ENCODE measurements at regions not wholly inside any gene's neighbourhood (a gene's known extent, or its start where the extent isn't known, plus 50 kb on each side); places are given as distances from the start of the nearest gene placed in this dataset.
"Not testable (repeated sequence)": the region's sequence is repeated elsewhere in the genome, so short reads cannot be mapped to it uniquely, and the experiment has no call there.

DNA sequence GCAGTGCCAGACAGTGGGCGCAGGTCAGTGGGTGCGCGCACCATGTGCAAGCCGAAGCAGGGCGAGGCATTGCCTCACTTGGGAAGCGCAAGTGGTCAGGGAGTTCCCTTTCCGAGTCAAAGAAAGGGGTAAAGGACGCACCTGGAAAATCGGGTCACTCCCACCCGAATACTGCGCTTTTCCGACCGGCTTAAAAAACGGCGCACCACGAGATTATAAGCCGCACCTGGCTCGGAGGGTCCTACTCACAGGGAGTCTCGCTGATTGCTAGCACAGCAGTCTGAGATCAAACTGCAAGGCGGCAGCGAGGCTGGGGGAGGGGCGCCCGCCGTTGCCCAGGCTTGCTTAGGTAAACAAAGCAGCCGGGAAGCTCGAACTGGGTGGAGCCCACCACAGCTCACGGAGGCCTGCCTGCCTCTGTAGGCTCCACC is 77.9 kb downstream of the NR4A2 start:
- peak; percentile 2 for DNase-seq

DNA sequence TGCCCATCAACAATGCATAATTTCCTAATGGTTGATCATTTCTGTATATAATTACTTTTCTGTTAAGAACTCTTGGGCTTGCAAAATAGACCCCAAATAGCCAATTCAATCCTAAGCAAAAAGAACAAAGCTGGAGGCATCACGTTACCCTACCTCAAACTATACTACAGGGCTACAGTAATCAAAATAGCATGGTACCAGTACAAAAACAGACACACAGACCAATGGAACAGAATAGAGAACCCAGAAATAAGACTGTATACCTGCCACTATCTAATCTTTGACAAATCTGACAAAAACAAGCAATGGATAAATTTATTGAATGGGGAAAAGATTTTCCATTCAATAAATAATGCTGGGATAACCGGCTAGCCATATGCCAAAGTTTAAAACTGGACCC is 78.8 kb downstream of the NR4A2 start:
- DNase-seq, result no peak

DNA sequence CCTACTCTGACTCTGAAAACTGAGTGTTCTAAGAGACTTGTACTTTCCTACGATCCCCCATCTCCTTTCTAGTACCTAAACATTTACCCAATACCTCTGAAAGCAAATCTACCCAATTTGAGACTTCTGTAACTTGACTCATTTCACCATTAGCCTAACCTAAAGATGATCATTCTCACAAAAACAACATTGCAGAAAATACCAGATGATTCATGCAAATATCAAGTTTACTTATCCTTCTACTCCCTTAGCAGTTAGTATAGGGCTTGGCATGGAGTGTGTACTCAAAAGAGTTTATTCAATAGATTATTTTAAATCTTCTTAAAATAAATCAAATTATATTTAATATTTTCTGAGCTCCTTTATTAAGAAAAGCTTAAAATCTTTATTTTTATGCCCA is 89.6 kb downstream of the NR4A2 start:
- DNase-seq, result no peak

DNA sequence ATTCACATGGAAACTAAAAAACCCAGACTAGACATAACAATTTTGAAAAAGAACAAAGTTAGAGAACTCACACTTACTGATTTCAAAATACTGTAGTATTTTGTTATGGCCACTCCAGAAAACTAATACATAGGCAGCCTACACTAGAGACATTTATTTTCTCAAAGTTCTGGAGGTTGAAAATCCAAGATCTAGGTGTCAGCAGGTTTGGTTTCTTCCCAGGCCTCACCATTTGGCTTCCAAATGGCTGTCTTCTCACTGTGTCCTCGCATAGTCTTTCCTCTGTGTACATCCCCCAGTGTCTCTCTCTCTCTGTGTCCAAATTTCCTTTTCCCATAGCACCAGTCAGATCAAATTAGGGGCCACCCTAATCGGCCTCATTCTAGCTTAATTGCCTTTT is 95.0 kb downstream of the NR4A2 start:
- no peak for DNase-seq

DNA sequence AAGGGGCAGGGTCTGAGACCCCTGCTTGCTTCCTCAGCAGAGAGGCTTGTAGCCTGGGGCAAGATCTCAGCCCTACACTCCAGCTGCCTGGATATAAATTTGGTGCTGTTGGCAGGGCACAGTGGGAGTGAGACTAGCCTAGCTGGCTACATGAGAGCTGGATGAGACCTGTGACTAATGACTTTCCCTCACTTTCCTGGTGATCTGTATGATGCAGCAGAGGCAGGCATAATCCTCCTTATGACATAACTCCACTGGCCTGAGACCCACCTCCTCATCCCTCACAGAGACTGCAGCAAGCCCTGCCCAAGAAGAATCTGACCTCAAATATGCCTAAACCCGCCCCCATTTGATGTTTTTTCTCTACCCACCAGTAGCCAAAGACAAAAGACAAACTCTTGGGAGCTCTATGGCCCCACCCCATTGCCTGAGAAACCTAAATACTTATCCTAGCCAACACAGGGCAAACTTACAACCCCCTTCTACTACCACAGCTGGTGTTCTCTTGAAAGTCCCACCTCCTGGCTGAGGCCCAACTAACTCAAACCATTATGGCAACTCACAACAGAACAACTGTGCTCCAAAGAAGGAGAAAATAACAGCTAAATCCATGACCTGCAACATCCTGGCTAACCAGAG is 102.7 kb downstream of the NR4A2 start:
- no peak for DNase-seq

DNA sequence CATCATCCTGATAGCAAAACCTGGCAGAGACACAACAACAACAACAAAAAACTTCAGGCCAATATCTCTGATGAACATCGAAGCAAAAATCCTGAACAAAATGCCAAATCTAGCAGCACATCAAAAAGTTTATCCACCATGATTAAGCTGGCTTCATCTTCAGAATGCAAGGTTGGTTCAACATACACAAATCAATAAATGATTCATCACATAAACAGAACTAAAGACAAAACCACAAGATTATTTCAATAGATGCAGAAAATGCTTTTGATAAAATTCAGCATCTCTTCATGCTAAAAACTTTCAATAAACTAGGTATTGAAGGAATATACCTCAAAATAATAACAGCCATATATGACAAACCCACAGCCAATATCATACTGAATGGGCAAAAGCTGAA is 109.2 kb downstream of the NR4A2 start:
- not testable (repeated sequence) for DNase-seq

DNA sequence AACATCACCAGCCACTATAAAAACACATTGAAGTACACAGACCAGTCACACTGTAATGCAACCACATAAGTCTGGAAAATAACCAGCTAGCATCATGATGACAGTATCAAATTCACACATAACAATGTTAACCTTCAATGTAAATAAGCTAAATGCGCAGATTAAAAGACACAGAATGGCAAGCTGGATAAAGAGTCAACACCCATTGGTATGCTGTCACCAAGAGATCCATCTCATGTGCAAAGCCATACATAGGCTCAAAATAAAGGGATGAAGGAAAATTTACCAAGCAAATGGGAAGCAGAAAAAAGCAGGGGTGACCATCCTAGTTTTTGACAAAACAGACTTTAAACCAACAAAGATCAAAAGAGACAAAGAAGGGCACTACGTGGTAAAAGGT is 110.8 kb downstream of the NR4A2 start:
- DNase-seq, result no peak

DNA sequence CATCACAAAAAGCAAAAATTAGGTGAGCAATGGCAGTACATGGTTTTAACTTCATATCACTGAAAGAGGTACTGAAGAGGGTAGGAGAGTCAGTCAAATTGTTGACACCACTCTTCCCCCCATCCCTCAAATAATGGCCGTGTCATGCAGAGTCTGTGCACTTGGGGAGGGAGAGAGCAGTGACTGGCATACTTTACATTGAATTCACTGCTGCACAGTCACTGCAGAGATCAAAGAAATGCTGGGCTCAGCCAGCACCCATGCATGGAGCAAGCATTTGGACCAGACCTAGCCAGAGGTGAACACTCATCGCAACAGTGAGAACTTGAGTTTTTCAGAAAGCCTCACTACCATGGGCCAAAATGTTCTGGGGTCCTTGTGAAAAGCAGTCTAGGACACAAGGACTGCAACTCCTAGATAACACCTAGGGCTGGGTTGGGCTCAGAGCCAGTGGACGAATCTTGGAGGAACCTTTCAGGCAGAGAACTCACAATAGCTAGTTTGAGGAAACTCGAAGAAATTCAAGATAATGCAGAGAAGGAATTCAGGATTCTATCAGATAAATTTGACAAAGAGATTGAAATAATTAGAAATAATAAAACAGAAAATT is 112.9 kb downstream of the NR4A2 start:
- DNase-seq, result no peak

DNA sequence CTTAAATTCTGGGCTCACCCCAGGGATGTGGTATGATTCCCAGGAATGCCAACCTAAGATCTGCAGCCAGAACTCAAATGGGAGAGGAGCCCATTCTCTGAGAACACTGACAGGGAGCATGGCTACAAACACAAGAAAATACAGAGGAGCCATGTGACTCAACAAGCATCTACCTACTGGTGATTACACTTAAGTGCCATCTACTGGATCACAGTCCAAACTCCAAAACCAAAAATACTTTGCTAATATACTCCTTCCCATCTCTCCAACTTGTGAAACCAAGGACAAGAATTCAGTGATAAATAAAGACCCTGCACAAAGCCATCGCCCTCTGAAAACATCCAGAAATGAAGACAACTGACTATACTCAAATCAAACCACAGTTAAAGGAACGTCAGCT is 116.9 kb downstream of the NR4A2 start:
- DNase-seq, result no peak

DNA sequence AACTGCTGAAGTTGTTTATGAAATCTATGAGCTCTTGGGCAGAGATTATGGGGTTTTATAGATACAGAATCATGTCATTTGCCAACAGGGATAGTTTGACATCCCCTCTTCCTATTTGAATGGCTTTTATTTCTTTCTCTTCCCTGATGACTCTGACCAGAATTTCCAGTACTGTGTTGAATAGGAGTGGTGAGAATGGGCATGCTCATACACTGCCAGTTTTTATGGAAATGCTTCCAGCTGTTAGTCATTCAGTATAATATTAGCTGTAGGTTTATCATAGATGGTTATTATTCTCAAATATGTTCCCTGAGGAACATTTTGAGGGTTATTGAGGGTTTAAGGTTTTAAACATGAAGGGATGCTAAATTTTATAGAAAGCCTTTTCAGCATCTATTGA is 121.2 kb downstream of the NR4A2 start:
- DNase-seq, result no peak

DNA sequence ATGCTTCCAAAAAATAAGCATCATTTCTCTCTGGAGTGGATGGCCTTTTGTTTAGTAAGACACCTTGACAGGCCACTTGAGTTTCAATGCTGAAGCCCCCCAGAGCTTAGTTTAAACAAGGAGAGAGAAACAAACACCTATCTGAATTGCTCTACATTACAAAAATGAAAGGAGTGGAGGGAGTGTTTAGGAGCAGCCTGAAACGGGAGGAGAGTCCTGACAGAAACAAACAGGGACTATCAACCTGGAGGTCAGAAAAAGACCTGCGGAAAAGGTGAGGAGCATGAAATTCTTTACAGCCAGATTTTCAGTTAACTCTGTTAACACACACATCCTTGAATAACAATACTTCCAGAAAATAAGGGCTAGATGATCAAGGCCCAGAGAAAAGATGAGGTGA is 126.2 kb downstream of the NR4A2 start:
- DNase-seq, result no peak

DNA sequence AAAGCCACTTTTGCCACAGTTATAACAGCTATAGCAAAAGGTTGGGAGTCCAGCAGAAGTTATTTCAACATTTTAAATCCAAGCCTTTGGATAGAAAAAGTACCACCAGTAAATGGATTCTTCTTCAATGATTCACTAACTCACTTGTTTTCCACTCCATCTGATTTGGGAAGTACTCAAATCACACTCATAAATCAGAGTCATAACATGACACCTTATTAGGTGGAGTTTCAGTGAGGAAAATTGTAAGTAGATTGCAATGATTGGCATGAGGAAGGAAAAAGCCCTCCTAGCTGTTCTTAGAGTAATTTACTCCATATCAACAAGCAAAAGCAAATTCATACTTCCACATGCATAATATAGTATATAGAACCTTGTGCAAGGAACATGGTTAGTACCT is 132.9 kb downstream of the NR4A2 start:
- DNase-seq, result no peak

DNA sequence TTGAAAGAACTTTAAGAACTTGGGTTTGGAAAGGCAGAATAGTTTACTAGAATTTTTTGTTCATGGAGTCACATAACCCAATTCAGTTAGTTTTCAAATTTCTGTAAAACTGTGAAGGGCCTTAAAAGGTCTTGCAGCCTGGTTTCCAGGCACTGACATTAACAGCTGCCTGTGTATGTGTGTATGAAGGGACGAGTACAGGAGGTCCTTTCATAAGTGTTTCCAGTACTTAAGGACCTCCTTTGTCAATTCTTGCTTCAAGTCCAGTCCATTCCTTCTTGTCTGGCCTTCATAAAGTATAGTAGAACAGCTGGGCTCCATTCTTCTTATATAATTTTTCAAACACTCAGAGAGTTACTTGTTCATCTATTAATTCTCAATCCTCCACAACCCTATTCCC is 136.5 kb downstream of the NR4A2 start:
- DNase-seq, result no peak

DNA sequence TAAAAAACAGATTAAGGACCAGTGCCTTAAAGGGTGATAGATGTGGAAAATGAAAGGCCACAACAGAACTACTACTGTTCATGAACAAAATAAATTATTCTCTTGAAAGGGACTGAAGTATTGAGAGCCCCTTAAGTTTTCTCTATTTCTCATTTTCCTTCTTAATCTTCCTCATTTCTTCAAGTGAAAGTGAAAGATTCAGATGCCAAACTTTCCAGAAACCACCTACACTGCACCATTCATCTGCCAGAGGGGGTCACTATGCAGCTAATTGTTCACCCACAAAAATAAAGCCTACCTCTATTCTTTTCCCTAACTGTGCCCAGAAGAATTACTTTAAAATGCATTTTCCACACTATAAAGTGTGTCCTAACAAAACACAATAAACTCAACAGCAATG is 140.1 kb downstream of the NR4A2 start:
- DNase-seq, result no peak

DNA sequence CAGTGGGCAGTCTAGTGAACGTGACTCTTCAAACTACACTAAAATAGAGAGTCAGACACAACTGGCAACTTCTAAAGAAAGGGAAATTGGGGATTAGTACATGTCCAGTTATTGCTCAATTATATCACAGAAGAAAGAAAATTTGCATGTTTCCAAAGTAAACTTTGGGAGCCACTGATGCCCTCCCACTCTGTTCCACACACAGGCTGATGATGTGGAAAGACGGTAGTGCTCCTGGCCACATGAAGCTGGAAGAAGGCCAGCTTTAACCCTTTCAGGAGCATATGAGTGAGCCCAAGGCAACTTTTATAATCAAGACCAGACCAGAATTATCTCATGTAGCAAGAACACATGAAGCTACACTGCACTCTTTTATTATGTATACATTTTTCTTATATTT is 141.0 kb downstream of the NR4A2 start:
- DNase-seq, result no peak

DNA sequence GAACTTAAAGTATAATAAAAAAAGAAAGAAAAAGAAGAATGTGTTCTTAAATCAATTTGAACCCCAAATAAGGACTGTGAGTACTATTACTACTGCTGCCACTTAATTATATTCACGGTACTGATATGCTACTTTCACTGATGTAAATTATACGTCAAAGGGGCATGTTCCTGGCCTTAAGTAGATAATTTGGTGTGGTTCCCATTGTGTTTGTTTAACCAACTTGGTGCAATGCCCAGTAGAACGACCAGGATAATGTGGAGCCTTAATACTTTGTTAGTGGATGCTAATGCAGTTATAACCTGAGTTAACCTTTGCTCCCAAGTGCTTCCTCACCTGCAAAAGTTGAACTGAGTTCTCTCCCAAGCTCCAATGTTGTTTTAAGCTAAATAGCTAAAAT is 142.0 kb downstream of the NR4A2 start:
- no peak for DNase-seq

DNA sequence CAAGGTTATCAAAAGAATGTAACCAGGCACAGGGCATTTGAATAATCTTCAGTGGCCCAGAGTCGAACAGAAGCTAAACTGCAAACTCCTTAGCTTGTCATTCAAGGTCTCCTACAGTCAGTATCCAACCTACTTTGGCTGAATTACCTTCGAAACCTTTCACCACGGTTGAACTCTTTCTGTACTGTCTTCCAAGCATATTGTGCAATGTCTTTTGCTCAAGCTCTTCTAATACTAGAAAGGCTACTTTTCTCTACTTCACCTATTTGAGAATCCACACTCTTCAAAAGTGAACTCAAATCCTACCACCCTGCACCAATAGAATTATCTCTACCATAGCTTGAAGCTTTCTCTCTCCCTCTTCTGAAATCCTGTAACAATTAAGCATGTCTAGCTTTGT is 142.9 kb downstream of the NR4A2 start:
- DNase-seq, result no peak

DNA sequence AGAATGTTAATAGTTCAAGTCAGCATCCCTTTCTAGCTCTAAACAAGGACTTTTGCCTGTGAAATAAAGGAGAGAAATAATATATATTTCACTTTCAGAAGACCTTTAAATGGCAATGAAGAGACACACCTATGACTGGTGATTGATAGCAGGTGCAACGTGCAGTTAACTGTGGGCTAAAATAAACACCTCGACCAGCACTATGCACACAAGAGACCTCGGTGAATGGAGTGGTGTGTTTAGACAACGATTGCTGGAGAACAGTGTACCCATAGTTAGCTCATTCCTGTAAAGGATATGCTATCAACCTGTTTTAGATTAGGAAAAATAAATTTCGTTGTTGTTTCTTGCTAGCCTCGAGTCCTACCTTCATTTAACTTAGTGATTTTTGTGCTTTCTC is 143.4 kb downstream of the NR4A2 start:
- peak; percentile 52 for DNase-seq

DNA sequence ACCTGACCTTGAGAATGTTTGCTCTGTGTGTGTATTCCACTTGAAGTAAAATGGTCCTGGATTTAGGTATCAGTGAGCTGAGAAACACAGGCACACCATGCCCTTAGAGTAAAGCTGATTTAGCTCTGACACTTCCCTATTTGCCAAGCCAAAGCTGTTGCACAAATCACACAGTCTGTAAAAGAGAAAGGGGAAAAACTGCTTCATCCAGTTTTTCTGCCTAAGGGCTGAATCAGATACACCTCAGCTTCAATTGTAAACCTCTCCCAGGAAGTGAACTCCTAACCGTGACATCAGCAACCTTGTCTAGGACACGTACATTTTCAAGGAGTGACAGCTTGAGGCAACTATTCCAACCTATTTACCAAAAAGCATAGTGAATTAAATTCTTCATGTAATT is 150.4 kb downstream of the NR4A2 start:
- DNase-seq, result peak; percentile 48

DNA sequence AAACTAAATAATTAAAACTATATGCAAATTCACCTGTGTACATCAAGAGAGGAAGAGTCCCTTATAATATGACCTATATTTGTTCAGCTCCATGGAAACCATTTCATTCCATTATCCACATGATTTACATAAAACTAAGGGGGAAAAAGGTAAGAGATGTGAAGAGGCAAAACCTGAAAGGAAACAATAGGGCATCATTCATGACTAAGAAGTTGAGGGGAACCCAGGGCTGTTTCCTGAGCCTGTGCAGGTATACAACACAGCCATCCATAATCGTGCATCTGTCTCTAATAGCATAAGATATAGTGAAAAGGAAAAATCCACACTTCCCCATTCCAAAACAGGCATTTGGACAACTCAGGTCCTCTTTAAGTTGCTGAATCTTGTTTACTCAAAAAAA is 151.3 kb downstream of the NR4A2 start:
- DNase-seq, result no peak

DNA sequence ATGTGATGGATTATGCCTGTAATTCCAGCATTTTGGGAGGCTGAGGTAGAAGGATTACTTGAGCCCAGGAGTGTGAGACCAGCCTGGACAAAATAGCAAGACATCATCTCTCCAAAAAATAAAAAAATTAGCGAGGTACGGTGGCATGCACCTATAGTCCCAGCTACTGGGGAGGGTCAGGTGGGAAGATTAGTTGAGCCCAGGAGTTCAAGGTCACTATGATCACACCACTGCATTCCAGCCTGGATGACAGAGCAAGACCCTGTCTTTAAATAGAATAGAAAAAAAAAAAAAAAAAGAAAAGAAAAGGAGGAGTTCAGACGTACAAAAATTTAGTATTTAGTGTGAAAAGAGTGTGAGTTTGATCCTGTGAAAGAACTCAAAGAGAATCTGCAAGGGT is 154.9 kb downstream of the NR4A2 start:
- DNase-seq, result no peak

DNA sequence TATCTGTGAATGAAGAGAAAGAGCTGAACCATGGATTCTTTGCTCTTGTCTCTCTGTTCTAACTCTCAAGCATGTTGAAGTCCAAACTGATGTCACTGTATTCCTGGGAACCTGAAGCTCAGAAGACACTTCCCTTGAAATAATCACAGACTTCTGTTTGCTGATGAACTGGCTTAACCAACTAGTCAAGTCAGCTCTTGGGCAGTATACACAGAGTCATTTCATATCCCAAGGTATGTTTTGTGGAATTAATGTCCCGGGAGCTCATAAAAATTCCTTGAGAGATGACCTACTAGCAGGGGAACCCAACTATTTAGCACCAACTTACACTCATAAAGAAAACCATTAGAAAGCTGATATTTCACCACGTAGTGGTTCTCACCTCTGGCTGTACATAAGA is 156.6 kb downstream of the NR4A2 start:
- no peak for DNase-seq

DNA sequence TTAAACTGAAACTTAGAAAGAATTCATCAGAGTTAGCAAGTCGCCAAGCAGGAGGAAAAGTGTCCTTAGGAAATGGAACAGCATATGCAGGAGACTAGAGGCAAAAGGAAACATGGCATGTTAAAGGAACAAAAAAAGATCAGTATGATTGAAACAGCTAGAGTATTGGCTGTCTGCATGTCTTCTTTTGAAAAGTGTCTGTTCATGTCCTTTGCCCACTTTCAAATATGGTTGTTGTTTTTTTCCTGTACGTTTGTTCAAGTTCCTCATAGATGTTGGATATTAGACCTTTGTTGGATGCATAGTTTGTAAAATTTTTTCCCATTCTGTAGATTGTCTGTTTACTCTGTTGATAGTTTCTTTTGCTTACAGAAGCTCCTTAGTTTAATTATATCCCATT is 161.6 kb downstream of the NR4A2 start:
- DNase-seq, result no peak

DNA sequence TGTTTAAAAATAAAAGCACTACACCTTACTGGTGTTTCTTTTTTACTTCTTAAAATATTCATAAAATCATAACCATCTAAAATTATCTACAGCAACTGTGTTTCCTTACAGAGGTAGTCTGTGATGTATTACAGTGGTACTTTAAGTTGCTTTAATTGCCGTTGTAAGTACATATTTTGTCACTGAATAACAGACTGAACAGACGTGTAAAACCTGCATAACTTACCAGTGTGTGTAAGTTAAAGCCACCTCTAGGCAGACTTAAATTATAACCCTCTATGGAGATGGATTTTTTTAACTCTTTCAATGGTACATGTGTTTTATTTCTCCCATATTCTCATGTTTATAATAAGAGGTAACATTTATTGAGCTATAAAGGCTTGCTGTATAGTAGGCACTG is 166.8 kb downstream of the NR4A2 start:
- DNase-seq, result no peak

DNA sequence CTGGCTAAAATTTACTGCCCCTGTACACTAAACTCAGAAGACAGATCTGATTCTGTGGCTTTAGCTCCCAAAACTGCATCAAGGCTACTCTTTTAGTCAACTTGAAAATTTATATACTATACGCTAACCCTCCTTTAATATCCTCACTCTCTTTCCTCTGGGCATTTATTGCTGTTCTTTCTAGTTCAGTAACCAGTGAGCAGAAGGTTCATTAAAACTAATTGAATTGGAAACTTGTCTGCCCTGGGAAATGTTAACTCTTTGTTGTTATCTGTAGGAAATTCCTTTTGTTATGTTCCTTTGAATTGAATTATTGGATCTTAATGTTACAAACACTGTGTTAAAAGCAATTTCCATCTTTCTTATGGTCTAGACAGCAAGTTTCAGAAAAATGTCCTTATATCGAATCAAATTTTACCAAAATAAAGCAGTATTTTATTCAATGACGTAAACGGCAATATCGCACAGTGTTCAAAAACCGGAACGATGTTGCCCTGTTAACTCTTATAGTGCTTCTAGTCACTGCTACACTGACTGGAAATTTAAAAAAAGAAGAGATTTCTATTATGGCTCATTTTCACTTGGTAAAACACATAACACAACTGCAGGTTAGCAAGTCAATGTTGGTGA is 168.3 kb downstream of the NR4A2 start:
- no peak for DNase-seq
